Limb (tissue), 2 donors: ENCODE measurements at regions not wholly inside any gene's neighbourhood (a gene's known extent, or its start where the extent isn't known, plus 50 kb on each side); places are given as distances from the start of the nearest gene placed in this dataset.
A peak's percentile ranks its signal among the peaks of the same experiment; 100 is the strongest.
"Not testable (repeated sequence)": the region's sequence is repeated elsewhere in the genome, so short reads cannot be mapped to it uniquely, and the experiment has no call there.

ENCODE experiments used
- DNase-seq, 2 donors: peaks; one replicate each; pipeline ENCODE4 v3.0.0-alpha.2; 2016; ENCODE audit errors: extremely low spot score in 2 of 2

DNA sequence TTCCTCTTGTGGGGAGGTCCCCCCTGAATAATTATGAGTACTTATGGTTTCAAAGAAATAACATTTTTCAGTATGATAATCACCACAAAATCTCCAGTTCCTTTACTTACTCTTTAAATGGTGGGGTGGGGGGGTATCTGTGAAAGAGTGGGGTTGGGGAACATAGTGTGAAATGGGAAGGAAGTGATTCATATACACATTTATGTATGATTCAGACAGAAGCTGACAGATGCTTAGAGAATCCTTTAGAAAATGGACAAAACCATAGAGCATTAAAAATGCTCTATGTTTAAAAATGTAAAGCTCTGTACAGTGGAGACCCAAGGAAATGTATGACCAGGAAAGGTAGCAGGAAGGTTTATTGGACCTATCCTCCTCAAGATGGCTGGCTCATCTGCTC is 267.5 kb upstream of the GRIA1 start:
- DNase-seq: no peak

GRCh38 chr5:153223376-153223775 is 267.1 kb upstream of the GRIA1 start:
- DNase-seq: no peak

DNA sequence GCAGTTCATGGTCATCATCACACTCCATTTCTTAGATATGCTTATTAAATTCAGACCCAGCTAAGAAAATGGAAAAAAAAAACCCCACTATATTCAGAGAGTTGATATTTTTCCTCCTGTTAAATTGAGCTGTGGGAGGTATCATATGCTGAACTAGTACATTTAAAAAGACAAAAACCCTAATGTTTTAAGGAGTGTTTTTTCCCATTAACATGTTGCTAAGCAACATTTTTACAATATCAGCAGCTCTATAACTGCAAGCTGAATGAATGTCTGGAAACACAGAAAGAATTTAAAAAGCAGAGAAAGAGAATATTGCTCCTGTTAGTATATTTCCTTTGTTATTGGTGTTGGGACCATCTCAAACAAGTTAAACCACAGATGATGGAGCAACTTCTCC is 265.8 kb upstream of the GRIA1 start:
- peak in 1 of 2 donors; percentile 3 for DNase-seq

- no peak for DNase-seq
Observed at GRCh38 chr5:153233933-153234332, 256.5 kb upstream of the GRIA1 start.

DNA sequence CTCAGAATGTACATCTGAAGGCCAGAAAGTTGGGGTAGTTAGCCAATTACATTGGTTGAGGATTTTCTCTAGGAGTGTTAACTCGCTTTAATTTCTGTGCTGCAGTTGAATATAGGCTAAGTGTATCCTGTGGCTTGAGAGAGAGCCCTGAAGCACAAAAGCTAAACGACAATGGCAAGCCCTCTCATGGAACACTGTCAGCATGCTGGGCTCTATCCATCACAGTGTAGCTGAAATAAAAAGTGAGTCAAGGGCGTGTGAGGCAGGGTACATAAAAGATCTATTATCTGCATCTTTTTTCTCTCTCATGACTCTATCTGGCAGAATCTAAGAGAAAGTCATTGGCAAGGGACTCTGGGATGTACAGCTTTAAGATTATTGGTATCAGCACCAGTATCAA is 254.2 kb upstream of the GRIA1 start:
- DNase-seq: no peak

- DNase-seq: no peak
Observed at GRCh38 chr5:153237671-153238332, 252.7 kb upstream of the GRIA1 start.

DNA sequence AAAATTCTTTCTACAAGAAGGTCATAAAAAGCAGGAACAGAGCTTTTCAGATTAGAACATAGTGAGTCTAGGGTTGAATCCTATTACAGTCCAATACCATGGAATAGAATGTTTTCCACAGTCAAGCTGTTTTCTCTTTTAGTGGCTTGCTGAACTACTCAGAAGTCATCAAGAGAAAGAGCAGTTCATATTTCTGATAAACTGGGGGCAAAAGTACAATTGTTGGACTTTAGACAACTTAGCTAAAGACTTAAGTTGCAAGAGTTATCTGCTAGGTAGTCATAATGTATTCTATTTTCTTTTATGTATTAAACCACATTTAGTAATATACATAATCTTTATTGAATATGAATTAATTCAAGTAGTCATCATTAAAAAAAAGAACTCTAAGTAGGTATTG is 233.1 kb upstream of the GRIA1 start:
- DNase-seq: no peak

DNA sequence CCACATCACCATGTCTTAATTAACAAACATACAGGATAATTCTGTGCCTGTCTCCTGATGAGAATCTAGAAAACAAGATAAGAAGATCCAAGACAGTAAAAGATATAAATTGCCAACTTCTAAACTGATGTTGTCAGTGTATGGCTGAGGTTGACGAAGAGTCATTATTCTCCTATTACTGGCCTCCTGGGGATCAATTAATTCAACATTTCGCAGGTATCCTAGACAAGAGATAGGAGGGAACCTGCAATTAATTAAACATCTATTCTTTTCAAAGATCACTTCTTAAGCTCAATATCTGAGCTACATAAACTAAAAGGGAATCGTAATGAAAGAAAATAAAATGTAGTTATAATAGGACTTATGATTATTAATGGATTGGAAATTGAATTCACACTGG is 232.0 kb upstream of the GRIA1 start:
- no peak for DNase-seq

GRCh38 chr5:153267506-153267905 is 223.0 kb upstream of the GRIA1 start:
- no peak for DNase-seq

DNA sequence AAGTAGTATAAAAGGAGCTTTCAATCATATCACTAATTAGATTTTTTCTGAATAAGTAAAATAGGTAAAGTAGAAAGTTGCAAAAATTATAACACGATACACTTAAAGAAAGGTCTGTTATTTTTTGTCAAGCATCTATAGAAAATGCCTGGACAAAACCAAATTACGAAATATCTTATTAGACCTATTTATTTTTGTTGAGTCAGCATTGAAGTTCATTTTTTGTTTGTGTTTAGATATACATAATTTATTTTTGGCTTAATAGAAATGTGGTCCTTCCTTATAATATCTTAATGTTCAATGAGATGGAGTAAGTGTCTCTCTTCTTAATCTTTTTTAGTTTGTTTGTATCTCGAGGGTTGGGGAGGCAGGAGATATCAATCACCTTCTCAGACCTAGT is 214.8 kb upstream of the GRIA1 start:
- DNase-seq: no peak

DNA sequence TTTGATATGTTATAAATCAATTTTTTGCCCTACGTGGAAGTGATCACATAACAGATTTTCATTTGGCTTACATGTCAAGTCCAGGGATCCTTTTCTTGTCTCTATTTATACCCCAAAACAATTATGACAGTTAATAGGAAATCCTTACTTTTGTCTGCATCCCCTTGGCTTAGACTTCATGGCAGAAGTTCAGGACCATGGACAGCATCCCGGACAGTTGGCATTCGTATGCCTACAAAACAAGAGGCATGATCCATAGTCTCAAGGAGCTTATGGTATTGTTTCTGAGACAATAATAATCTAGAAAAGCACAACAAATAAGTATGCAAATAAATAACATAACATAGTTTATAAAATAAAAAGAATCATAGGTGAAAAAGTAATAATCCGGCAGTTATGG is 214.3 kb upstream of the GRIA1 start:
- DNase-seq: peak; percentile 28 to 61

DNA sequence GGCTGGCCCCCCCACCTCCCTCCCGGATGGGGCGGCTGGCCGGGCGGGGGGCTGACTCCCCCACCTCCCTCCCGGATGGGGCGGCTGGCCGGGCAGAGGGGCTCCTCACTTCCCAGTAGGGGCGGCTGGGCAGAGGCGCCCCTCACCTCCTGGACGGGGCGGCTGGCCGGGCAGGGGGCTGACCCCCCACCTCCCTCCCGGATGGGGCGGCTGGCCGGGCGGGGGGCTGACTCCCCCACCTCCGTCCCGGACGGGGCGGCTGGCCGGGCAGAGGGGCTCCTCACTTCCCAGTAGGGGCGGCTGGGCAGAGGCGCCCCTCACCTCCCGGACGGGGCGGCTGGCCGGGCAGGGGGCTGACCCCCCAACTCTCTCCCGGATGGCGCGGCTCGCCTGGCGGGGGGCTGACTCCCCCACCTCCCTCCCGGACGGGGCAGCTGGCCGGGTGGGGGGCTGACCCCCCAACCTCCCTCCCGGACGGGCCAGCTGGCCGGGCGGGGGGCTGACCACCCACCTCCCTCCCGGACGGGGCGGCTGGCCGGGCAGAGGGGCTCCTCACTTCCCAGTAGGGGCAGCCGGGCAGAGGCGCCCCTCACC is 194.1 kb upstream of the GRIA1 start:
- DNase-seq: not testable (repeated sequence)

DNA sequence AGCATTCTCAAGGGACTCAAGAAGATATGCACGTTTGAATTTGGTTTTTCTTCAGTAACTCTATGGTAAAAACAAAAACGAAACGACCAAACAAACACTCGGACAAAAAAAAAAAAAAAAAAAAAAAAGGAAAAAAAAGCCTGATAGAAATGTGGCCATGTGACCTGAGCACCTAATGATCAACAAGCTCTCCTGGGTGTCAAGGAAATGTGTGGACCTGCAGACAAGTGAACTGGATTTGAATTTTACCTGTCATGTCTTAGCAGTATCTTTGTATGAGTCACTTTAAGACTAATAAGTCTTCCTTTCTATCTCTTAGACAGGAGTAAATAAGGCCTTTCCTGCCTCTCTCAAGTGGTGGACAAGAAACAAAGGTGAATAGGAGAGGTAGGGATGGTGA is 190.6 kb upstream of the GRIA1 start:
- DNase-seq: no peak

- DNase-seq: no peak
Observed at GRCh38 chr5:153308282-153308681, 182.2 kb upstream of the GRIA1 start.

GRCh38 chr5:153318556-153318955 is 171.9 kb upstream of the GRIA1 start:
- no peak for DNase-seq

DNA sequence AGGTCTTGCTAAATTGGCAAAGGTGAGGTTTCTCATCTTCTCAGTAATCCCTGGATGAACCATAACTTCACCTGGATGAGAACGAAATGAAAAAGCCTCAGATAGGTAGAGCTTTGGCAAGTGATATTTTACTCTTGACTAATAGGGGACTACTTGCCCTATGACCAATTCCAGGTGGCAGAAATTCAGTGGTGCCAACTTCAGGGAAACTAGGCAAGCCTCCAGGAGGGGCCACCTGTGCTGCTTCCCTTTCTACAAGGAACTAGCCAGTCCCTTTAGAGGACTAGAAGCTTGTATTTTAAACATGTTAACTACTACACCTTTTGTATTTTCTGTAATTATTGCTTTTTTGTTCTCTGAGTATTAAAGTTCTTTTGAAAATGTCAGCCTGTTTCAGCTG is 169.0 kb upstream of the GRIA1 start:
- no peak for DNase-seq

DNA sequence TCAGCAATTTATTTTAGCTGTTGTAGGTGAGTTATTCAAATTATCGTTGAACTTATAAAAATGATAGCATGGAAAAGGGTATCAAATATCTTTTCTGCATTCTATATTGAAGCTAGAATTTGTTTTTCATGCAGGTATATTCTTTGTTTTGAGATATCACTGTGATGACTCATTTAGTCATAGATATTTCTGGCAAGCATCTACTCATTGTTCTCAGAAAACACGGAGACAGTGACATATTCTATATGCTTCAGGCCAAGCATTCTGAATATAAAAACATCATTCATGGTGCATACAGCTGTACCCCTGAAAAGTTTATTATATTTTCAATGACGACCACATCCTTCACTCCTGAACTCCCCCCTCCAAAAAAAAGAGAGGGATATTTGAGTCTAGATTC is 150.3 kb upstream of the GRIA1 start:
- no peak for DNase-seq

DNA sequence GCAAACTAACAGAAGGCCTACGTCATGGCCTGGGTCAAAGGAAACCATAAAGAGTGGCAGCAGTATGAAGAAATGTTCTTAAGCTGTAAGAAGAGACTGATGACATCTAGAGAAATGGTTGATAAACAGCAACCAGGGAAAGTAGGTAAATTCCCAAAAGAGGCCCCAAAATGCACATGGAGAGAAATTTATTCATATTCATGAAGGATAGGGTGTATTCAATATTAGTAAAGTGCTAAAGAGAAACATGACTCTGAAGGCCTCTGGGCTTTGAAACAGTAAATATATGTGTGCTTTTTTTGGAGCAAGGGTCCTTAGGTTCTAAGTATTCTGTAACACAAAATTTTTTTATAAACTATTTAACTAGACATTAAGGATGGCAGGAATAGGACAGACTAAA is 149.7 kb upstream of the GRIA1 start:
- DNase-seq: no peak

- no peak for DNase-seq
Observed at GRCh38 chr5:153342487-153342886, 148.0 kb upstream of the GRIA1 start.

GRCh38 chr5:153347611-153348010 is 142.9 kb upstream of the GRIA1 start:
- DNase-seq: peak in 1 of 2 donors; percentile 14

GRCh38 chr5:153350175-153350883 is 140.1 kb upstream of the GRIA1 start:
- no peak for DNase-seq

GRCh38 chr5:153352685-153353219 is 137.7 kb upstream of the GRIA1 start:
- no peak for DNase-seq
